ENCODE measurements at regions not wholly inside any gene's neighbourhood (a gene's known extent, or its start where the extent isn't known, plus 50 kb on each side); places are given as distances from the start of the nearest gene placed in this dataset.

- no peak for DNase-seq (ENCODE audit: low spot score)
- in situ Hi-C loops (cut with MboI; ENCODE audit: low sequenced_read_pairs, unreplicated experiment): loop anchor here (25.0 kb wide), 1 partner anchor 452 kb away; the partner anchor contains the start of genes MISP3 and PALM3
Observed at GRCh38 chr19:13610039-13610691, 103.9 kb upstream of the CACNA1A start.

GRCh38 chr19:13606156-13606555 lies 99.9 kb upstream of the CACNA1A start:
- in situ Hi-C loops (cut with MboI; ENCODE audit: low sequenced_read_pairs, unreplicated experiment): loop anchor here (10.0 to 25.0 kb wide), 2 partner anchors 119 to 456 kb away; partner anchors contain the start of genes MISP3 and PALM3
- no peak for TF ChIP-seq CTCF (IDR thresholded peaks at IDR 0.05; ENCODE audit: borderline replicate concordance, control extremely low read depth, extremely low read depth, insufficient read depth, missing control alignments)
- DNase-seq (ENCODE audit: low spot score): no peak

More at GRCh38 chr19:13610039-13610691, 103.9 kb upstream of the CACNA1A start:
- no peak for TF ChIP-seq CTCF (IDR thresholded peaks at IDR 0.05; ENCODE audit: borderline replicate concordance, control extremely low read depth, extremely low read depth, insufficient read depth, missing control alignments)

- in situ Hi-C loops (cut with MboI; ENCODE audit: low sequenced_read_pairs, unreplicated experiment): loop anchor here (10.0 to 25.0 kb wide), 2 partner anchors 120 to 457 kb away; partner anchors contain the start of genes MISP3 and PALM3
- TF ChIP-seq CTCF (IDR thresholded peaks at IDR 0.05; ENCODE audit: borderline replicate concordance, control extremely low read depth, extremely low read depth, insufficient read depth, missing control alignments): no peak
- DNase-seq (ENCODE audit: low spot score): no peak
Observed at GRCh38 chr19:13604902-13605586, 98.8 kb upstream of the CACNA1A start.

- in situ Hi-C loops (cut with MboI; ENCODE audit: low sequenced_read_pairs, unreplicated experiment): loop anchor here (10.0 to 25.0 kb wide), 2 partner anchors 124 to 461 kb away; partner anchors contain the start of genes MISP3 and PALM3
- no peak for TF ChIP-seq CTCF (IDR thresholded peaks at IDR 0.05; ENCODE audit: borderline replicate concordance, control extremely low read depth, extremely low read depth, insufficient read depth, missing control alignments)
- DNase-seq (ENCODE audit: low spot score): no peak
Observed at GRCh38 chr19:13600802-13601201, 94.5 kb upstream of the CACNA1A start.

- DNase-seq (ENCODE audit: low spot score): no peak
- in situ Hi-C loops (cut with MboI; ENCODE audit: low sequenced_read_pairs, unreplicated experiment): loop anchor here (10.0 to 25.0 kb wide), 2 partner anchors 125 to 462 kb away; partner anchors contain the start of genes MISP3 and PALM3
- TF ChIP-seq CTCF (IDR thresholded peaks at IDR 0.05; ENCODE audit: borderline replicate concordance, control extremely low read depth, extremely low read depth, insufficient read depth, missing control alignments): no peak
Observed at GRCh38 chr19:13600091-13600490, 93.8 kb upstream of the CACNA1A start.

- no peak for TF ChIP-seq CTCF (IDR thresholded peaks at IDR 0.05; ENCODE audit: borderline replicate concordance, control extremely low read depth, extremely low read depth, insufficient read depth, missing control alignments)
- DNase-seq (ENCODE audit: low spot score): no peak
- in situ Hi-C loops (cut with MboI; ENCODE audit: low sequenced_read_pairs, unreplicated experiment): loop anchor here (10.0 to 25.0 kb wide), 2 partner anchors 125 to 463 kb away; partner anchors contain the start of genes MISP3 and PALM3
Observed at GRCh38 chr19:13599681-13600080, 93.4 kb upstream of the CACNA1A start.

All from GM13976 (cell line).